Right lobe of liver (tissue), 6 donors: ENCODE measurements at regions not wholly inside any gene's neighbourhood (a gene's known extent, or its start where the extent isn't known, plus 50 kb on each side); places are given as distances from the start of the nearest gene placed in this dataset.

Experiments used
- ATAC-seq, 4 donors: fragments of 200-7000 bp; cut with Tn5 transposase; one replicate each; pipeline ENCODE4 v1.9.1; 2020; ENCODE audit warnings: mild to moderate bottlenecking in 4 of 4, moderate library complexity in 4 of 4
- DNase-seq, 3 donors: peaks; one replicate each; pipeline ENCODE4 v3.0.0-alpha.2; 2020
- H3K27ac ChIP-seq, 3 donors: fragments of 200-600 bp; one replicate each; pipeline ENCODE4 v1.8.0; 2022
- H3K27me3 ChIP-seq, 2 donors: fragments of 200-600 bp; one replicate each; pipeline ENCODE4 v1.8.0; 2022
- H3K36me3 ChIP-seq, 4 donors: fragments of 200-600 bp; sonication (generic) in 1 of 4; one replicate each; pipeline versions ENCODE4 v1.5.1 to v1.8.0; 2017 to 2022; ENCODE audit warnings: control low read depth in 1 of 4
- H3K4me1 ChIP-seq, 4 donors: fragments of 200-600 bp; sonication (generic) in 1 of 4; one replicate each; pipeline versions ENCODE4 v1.5.1 to v1.8.0; 2017 to 2022; ENCODE audit warnings: control low read depth in 1 of 4
- H3K4me3 ChIP-seq, 3 donors: fragments of 200-600 bp; one replicate each; pipeline ENCODE4 v1.8.0; 2022
- H3K9me3 ChIP-seq, 4 donors: fragments of 200-600 bp; sonication (generic) in 1 of 4; one replicate each; pipeline versions ENCODE4 v1.5.1 to v1.8.0; 2017 to 2022; ENCODE audit warnings: control low read depth in 1 of 4
- POLR2A ChIP-seq: fragments of 450-650 bp; IDR thresholded peaks from one replicate; pipeline ENCODE4 v1.6.1; 2017; ENCODE audit warnings: antibody characterized with exemption, mild to moderate bottlenecking
- WGBS: methylation state at CpG from one replicate; pipeline ENCODE4 v1.1.6; 2018; ENCODE audit warnings: low coverage, low lambda C conversion rate; ENCODE audit not compliant: insufficient coverage; ENCODE audit errors: missing lambda C conversion rate; 5-methylcytosine and 5-hydroxymethylcytosine counted together
- intact Hi-C, 2 donors: fragments of 100-400 bp; cut with DNase I; formaldehyde crosslinking; loops; one replicate each; pipeline versions ENCODE4 v1.11.2 to v1.14.1; 2022
- TF ChIP-seq, protein P1 (sequence below), 4 donors: fragments of 200-600 bp in 3 of 4; fragments of 450-650 bp in 1 of 4; IDR thresholded peaks; one replicate each; pipeline versions ENCODE4 v1.5.1 to v1.8.0; 2016 to 2022; ENCODE audit warnings: antibody characterized with exemption in 4 of 4, mild to moderate bottlenecking in 2 of 4
- donor health status: DM: no; HTN: yes; CAD: no.
- donor health status: DM: no; HTN: no; CAD: no.
- donor health status: DM: no; HTN: no; CAD: no.
- donor health status: DM: no; HTN: yes; CAD: no.
- donor health status: DM: no; HTN: yes; CAD: no.

DNA sequence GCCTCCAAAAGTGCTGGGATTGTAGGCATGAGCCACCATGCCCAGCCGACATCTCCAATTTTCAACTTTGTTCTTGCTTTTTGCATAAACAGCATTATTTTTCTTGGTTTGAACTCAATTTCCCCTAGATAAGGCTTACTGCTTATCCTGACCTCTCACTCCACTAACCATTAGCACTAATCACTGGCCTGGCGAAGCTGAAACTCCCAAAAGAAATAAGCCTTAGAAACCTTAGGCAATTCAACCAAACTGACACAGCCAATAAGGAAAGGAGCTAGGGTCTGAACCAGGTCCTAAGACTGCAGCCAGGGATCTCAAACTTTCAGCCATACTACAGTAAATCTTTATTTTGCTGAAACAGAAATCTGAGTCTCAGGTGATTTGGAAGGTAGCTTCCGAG is 448.0 kb downstream of the RMST start:
- 67% methylated on average over 3 of the region's 3 CpGs for WGBS
- ATAC-seq (no peak), DNase-seq (no peak)
- Histone ChIP-seq H3K27ac (no peak overlapping the region), H3K27me3 (no peaks in the 10 kb centered on the region), H3K9me3 (no peaks in the 10 kb centered on the region), H3K4me1 (no peaks in the 10 kb centered on the region), H3K36me3 (no peaks in the 10 kb centered on the region), H3K4me3 (no peak overlapping the region)
- TF ChIP-seq, protein P1, sequence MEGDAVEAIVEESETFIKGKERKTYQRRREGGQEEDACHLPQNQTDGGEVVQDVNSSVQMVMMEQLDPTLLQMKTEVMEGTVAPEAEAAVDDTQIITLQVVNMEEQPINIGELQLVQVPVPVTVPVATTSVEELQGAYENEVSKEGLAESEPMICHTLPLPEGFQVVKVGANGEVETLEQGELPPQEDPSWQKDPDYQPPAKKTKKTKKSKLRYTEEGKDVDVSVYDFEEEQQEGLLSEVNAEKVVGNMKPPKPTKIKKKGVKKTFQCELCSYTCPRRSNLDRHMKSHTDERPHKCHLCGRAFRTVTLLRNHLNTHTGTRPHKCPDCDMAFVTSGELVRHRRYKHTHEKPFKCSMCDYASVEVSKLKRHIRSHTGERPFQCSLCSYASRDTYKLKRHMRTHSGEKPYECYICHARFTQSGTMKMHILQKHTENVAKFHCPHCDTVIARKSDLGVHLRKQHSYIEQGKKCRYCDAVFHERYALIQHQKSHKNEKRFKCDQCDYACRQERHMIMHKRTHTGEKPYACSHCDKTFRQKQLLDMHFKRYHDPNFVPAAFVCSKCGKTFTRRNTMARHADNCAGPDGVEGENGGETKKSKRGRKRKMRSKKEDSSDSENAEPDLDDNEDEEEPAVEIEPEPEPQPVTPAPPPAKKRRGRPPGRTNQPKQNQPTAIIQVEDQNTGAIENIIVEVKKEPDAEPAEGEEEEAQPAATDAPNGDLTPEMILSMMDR (IDR thresholded peaks at IDR 0.05), result no peak
- TF ChIP-seq POLR2A, result no peak
- intact Hi-C loops, result no loop called here

GRCh38 chr12:97912943-97913342 is 450.3 kb downstream of the RMST start:
- 17% methylated on average over 2 of the region's 2 CpGs for WGBS
- Histone ChIP-seq H3K36me3 (no peaks in the 10 kb centered on the region), H3K27ac (no peak overlapping the region), H3K27me3 (no peaks in the 10 kb centered on the region), H3K9me3 (no peaks in the 10 kb centered on the region), H3K4me1 (no peaks in the 10 kb centered on the region), H3K4me3 (no peak overlapping the region)
- DNase-seq (peak in 1 of 3 donors; percentile 38), ATAC-seq (peak in 1 of 4 donors; percentile 86)
- TF ChIP-seq, protein P1 (IDR thresholded peaks at IDR 0.05), result no peak
- no peak for TF ChIP-seq POLR2A
- intact Hi-C loops, result no loop called here

- H3K27me3 ChIP-seq, result no peaks in the 10 kb centered on the region
- DNase-seq, result no peak
- WGBS, result 56% methylated on average over 1 of the region's 1 CpG
Observed at GRCh38 chr12:97921979-97922722, 459.5 kb downstream of the RMST start.

DNA sequence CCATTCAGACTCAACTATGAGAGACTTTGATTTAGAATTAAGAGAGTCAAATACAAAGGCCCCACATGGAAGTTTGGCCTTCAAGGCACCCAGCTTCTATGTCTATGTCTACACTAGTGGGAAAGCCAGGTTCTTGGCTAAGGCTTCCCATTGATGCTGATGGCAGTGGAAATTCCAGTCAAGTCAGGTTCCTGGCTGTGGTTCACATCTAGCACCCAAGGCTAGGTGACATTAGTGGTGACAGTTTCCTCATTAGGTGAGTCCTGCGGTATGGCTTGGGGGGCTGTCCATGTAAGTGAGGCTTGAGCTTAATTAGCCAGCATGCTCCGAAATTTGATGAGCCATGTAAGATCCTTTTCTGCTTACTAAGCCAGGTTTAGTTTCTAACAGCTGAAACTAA is 460.9 kb downstream of the RMST start:
- Histone ChIP-seq H3K27me3 (no peaks in the 10 kb centered on the region), H3K4me1 (no peaks in the 10 kb centered on the region), H3K9me3 (no peaks in the 10 kb centered on the region), H3K27ac (no peak overlapping the region), H3K36me3 (no peaks in the 10 kb centered on the region), H3K4me3 (no peak overlapping the region)
- intact Hi-C loops, result no loop called here
- TF ChIP-seq, protein P1 (IDR thresholded peaks at IDR 0.05), result no peak
- no peak for TF ChIP-seq POLR2A
- DNase-seq, result no peak
- no peak for ATAC-seq
- 77% methylated on average over 2 of the region's 2 CpGs for WGBS

More at GRCh38 chr12:97921979-97922722, 459.5 kb downstream of the RMST start:
- no peaks in the 10 kb centered on the region for H3K9me3 ChIP-seq
- TF ChIP-seq, protein P1 (IDR thresholded peaks at IDR 0.05), result no peak
- TF ChIP-seq POLR2A, result no peak
- H3K4me3 ChIP-seq, result no peak overlapping the region
- H3K36me3 ChIP-seq, result no peaks in the 10 kb centered on the region
- no peak overlapping the region for H3K27ac ChIP-seq
- intact Hi-C loops, result no loop called here
- peak in 1 of 4 donors; percentile 24 for ATAC-seq
- H3K4me1 ChIP-seq, result no peaks in the 10 kb centered on the region
